Muscle layer of duodenum (tissue), 2 donors: ENCODE measurements at regions not wholly inside any gene's neighbourhood (a gene's known extent, or its start where the extent isn't known, plus 50 kb on each side); places are given as distances from the start of the nearest gene placed in this dataset.
"Not testable (repeated sequence)": the region's sequence is repeated elsewhere in the genome, so short reads cannot be mapped to it uniquely, and the experiment has no call there.

Experiments used
- H3K27ac ChIP-seq: one replicate; pipeline ENCODE4 v1.7.0; 2013; ENCODE audit warnings: mild to moderate bottlenecking, low read length
- H3K27me3 ChIP-seq: one replicate; pipeline ENCODE4 v1.7.0; 2013; ENCODE audit warnings: low read depth, mild to moderate bottlenecking, control low read depth, low read length
- H3K36me3 ChIP-seq, 2 donors: one replicate each; pipeline ENCODE4 v1.7.0; 2013; ENCODE audit warnings: low read length in 2 of 2, control low read depth in 1 of 2, mild to moderate bottlenecking in 1 of 2; ENCODE audit not compliant: insufficient read depth in 2 of 2, control insufficient read depth in 1 of 2
- H3K4me1 ChIP-seq, 2 donors: one replicate each; pipeline ENCODE4 v1.7.0; 2013; ENCODE audit warnings: low read length in 2 of 2, mild to moderate bottlenecking in 2 of 2, control low read depth in 1 of 2, moderate library complexity in 1 of 2; ENCODE audit not compliant: insufficient read depth in 2 of 2, control insufficient read depth in 1 of 2
- H3K4me3 ChIP-seq, 2 donors: one replicate each; pipeline ENCODE4 v1.7.0; 2013; ENCODE audit warnings: low read length in 2 of 2, low read depth in 1 of 2, mild to moderate bottlenecking in 1 of 2
- H3K9me3 ChIP-seq, 2 donors: one replicate each; pipeline ENCODE4 v1.7.0; 2013; ENCODE audit warnings: low read length in 2 of 2, control low read depth in 1 of 2, mild to moderate bottlenecking in 1 of 2; ENCODE audit not compliant: control insufficient read depth in 1 of 2
- donor health status: healthy.

GRCh38 chr1:8247811-8248436, 70.0 kb upstream of the SLC45A1 start:
- no peaks in the 10 kb centered on the region for H3K36me3 ChIP-seq
- H3K27me3 ChIP-seq, result no peaks in the 10 kb centered on the region
- no peak overlapping the region for H3K27ac ChIP-seq
- no peak overlapping the region for H3K4me3 ChIP-seq
- no peaks in the 10 kb centered on the region for H3K4me1 ChIP-seq
- H3K9me3 ChIP-seq, result no peaks in the 10 kb centered on the region

GRCh38 chr1:8244304-8244703, 73.6 kb upstream of the SLC45A1 start:
- H3K4me1 ChIP-seq, result peaks cover 0 to 6% of the 10 kb centered on the region in 2 donors
- no peaks in the 10 kb centered on the region for H3K9me3 ChIP-seq
- no peaks in the 10 kb centered on the region for H3K36me3 ChIP-seq
- H3K4me3 ChIP-seq, result no peak overlapping the region
- H3K27me3 ChIP-seq, result no peaks in the 10 kb centered on the region
- no peak overlapping the region for H3K27ac ChIP-seq

GRCh38 chr1:8242498-8242897, 75.4 kb upstream of the SLC45A1 start:
- no peaks in the 10 kb centered on the region for H3K36me3 ChIP-seq
- no peak overlapping the region for H3K27ac ChIP-seq
- H3K4me3 ChIP-seq, result no peak overlapping the region
- no peaks in the 10 kb centered on the region for H3K9me3 ChIP-seq
- peaks cover 0 to 17% of the 10 kb centered on the region in 2 donors for H3K4me1 ChIP-seq
- no peaks in the 10 kb centered on the region for H3K27me3 ChIP-seq

DNA sequence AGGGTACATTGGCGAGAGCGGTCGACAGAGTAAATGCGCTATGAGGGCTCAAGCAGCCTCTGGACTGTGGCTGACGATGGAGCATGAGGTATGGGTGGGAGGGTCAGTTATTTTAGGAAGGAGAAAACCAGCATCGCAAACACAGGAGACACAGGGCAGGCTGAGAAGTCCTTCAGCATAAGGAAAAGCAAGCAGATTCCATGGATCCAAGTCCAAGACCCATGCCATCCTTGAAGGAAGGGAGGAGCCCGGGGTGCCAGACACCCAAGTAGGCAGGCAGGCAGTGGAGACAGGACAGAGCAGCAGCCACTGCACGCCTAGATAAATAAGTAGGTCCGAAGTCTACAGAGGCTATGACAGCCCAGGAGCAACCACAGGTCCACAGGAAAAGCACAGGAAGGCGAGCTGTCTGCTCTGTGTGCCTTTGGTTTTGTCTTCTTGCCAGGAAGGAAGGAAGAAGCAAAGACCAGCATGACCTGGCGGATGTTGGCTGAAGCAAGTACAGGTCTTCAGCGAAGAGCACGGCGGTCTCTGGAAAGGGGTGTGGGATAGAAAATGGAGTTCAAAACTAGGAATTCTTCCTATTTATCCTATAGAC, 76.4 kb upstream of the SLC45A1 start:
- Histone ChIP-seq H3K36me3 (no peaks in the 10 kb centered on the region), H3K9me3 (no peaks in the 10 kb centered on the region), H3K27me3 (no peaks in the 10 kb centered on the region), H3K4me3 (no peak overlapping the region), H3K4me1 (peaks cover 0 to 17% of the 10 kb centered on the region in 2 donors), H3K27ac (no peak overlapping the region)

DNA sequence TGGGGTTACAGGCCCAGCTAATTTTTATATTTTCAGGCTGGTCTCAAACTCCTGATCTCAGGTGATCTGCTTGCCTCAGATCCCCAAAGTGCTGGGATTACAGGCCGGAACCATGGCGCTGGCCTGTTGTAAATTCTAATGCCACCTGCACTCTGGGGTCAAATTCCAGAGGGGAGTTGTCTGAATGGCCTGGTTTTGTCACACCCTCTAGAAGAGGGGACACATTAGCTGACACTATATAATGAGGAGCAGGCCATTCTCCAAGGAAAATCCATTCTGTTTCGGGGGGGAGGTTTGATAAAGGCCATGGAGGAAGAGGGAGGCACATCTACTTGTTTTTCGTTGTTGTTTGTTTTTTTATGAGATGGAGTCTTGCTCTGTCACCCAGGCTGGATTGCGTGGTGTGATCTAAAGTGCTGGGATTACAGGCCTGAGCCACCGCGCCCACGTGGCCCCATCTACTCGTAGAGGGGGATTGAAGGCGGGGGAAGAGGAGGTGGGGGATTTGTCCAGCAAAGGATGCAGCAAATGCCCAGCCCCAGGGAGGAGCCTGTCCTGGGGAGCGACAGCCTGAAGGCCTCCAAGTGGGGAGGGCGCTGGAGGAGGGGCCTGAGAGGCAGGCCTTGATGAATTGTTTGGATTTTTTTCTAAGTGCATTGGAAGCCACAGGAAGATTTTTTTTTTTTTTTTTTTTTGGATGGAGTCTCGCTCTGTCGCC, 78.4 kb upstream of the SLC45A1 start:
- no peaks in the 10 kb centered on the region for H3K9me3 ChIP-seq
- peaks cover 0 to 17% of the 10 kb centered on the region in 2 donors for H3K4me1 ChIP-seq
- H3K36me3 ChIP-seq, result no peaks in the 10 kb centered on the region
- H3K27me3 ChIP-seq, result no peaks in the 10 kb centered on the region
- H3K27ac ChIP-seq, result peak overlapping the region; percentile 72
- H3K4me3 ChIP-seq, result no peak overlapping the region

- peak overlapping the region; percentile 72 for H3K27ac ChIP-seq
- H3K4me3 ChIP-seq, result no peak overlapping the region
- H3K27me3 ChIP-seq, result no peaks in the 10 kb centered on the region
- peaks cover 0 to 17% of the 10 kb centered on the region in 2 donors for H3K4me1 ChIP-seq
- no peaks in the 10 kb centered on the region for H3K9me3 ChIP-seq
- no peaks in the 10 kb centered on the region for H3K36me3 ChIP-seq
Observed at GRCh38 chr1:8239039-8239305, 78.9 kb upstream of the SLC45A1 start.

DNA sequence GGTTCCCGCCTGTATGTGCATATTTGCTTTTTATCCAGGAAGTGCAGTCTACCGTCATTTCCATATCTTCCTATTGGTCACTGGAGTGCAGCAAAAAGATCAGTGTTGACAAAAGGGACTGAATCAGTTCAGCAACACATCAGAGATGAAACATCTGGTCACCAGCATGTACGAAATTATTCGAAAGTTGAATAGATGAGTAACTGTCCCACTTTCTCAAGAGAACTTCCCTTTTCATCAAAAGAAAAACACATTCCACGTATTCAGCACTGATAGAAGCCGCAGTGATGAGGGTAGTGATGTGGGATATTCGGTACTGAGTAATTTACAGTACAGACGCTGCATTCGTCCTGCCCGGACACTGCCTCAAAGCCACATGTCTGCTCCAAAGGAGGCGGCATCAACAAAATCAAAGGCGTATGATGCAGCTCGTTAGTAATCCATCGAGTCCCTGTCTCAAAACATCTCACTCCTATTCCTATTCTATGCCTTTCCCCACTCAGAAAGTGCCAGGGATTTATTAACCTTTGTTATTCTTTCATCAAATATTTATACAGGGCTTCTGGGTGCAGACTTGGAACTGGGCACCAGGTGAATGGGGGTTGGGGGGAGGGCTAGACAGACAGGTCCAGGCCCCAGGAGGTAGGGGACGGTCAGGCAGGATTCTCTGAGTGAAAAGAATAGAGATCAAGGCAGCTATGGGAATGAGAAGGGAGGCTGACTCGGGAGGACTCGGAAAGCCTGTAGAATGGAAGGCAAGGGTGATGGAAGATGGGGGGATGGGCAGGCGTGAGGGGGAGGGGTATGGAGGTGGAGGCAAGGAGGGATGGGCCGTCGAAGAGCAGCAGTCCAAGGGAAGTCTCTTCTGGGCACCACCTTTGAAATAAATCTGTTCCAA, 79.5 kb upstream of the SLC45A1 start:
- Histone ChIP-seq H3K27me3 (no peaks in the 10 kb centered on the region), H3K27ac (peak overlapping the region; percentile 72), H3K4me1 (peaks cover 0 to 17% of the 10 kb centered on the region in 2 donors), H3K36me3 (no peaks in the 10 kb centered on the region), H3K9me3 (no peaks in the 10 kb centered on the region), H3K4me3 (no peak overlapping the region)

DNA sequence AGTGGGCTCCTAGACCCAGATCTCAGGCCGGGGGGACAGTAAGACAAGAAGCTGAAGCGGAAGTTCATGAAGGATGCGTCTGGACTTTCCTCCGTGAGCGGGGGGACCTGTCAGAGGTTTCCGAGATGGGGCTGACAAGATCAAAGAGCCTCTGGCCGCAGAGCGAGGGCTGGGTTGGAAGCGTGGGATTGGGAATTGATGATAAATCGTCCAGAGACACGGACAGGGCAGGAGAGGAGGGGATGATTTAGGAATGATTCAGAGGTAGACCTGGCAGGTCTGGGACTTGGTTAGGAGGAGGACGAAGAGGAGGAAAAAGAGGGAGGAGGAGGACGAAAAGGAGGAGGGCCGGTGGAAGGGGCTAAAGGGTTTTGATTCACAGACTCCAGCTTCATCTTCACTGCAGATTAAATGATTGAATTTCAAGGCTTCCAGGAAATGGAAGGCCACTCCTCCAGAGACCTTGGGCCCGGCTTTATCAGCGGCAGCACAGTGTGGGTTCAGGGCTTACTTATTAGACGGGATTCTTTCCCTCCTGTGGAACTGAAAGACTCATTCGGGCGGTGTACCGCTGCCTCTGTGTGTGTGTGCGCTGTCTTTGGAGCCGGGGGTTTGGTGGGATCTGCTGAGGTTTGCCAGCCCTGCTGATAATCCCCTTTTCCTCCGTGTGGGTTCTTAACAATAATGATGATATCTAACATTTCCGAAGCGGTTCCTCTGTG, 85.7 kb upstream of the SLC45A1 start:
- no peaks in the 10 kb centered on the region for H3K9me3 ChIP-seq
- no peak overlapping the region for H3K4me3 ChIP-seq
- H3K27ac ChIP-seq, result no peak overlapping the region
- H3K4me1 ChIP-seq, result no peaks in the 10 kb centered on the region
- no peaks in the 10 kb centered on the region for H3K27me3 ChIP-seq
- H3K36me3 ChIP-seq, result no peaks in the 10 kb centered on the region

DNA sequence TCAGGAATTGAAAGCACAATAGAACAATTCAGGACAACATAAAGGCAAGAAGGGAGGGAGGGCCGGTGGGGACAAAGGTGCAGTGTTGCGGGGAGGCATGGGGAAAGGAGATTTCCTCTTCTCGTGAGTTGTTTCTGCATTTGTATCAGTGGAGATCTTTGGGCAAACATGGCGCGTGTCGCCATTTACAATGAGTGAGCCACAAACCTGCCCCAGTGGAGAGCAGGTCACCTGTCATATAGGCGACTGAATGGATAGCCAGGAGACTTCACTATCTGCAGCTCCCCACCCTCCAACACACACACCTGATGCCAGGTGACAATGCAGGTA, 87.7 kb upstream of the SLC45A1 start:
- H3K36me3 ChIP-seq, result no peaks in the 10 kb centered on the region
- H3K9me3 ChIP-seq, result no peaks in the 10 kb centered on the region
- H3K4me3 ChIP-seq, result no peak overlapping the region
- no peaks in the 10 kb centered on the region for H3K4me1 ChIP-seq
- no peaks in the 10 kb centered on the region for H3K27me3 ChIP-seq
- H3K27ac ChIP-seq, result no peak overlapping the region

GRCh38 chr1:8228253-8228652, 89.7 kb upstream of the SLC45A1 start:
- H3K4me1 ChIP-seq, result no peaks in the 10 kb centered on the region
- no peaks in the 10 kb centered on the region for H3K36me3 ChIP-seq
- H3K27me3 ChIP-seq, result no peaks in the 10 kb centered on the region
- H3K9me3 ChIP-seq, result no peaks in the 10 kb centered on the region
- no peak overlapping the region for H3K4me3 ChIP-seq
- H3K27ac ChIP-seq, result no peak overlapping the region

DNA sequence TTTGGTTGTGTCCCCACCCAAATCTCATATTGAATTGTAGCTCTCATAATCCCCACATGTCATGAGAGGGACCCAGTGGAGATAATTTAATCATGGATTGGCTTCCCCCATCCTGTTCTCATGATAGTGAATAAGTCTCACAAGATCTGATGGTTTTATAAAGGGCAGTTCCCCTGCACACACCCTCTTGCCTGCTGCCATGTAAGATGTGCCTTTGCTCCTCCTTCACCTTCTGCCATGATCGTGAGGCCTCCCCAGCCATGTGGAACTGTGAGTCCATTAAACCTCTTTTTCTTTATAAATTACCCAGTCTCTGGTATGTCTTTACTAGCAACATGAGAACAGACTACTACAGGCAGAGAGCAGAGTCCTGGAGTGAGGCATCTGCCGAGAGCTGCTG, 90.2 kb upstream of the SLC45A1 start:
- not testable (repeated sequence) for H3K27me3 ChIP-seq, H3K9me3 ChIP-seq, H3K4me1 ChIP-seq, H3K36me3 ChIP-seq, H3K27ac ChIP-seq, H3K4me3 ChIP-seq
